RWPE2 (cell line): ENCODE measurements at regions not wholly inside any gene's neighbourhood (a gene's known extent, or its start where the extent isn't known, plus 50 kb on each side); places are given as distances from the start of the nearest gene placed in this dataset.
"Not testable (repeated sequence)": the region's sequence is repeated elsewhere in the genome, so short reads cannot be mapped to it uniquely, and the experiment has no call there.

Experiments
- ATAC-seq: fragments of 200-7000 bp; cut with Tn5 transposase; 3 replicates; pipeline ENCODE4 v1.9.1; 2021; ENCODE audit warnings: low read depth
- DNase-seq: peaks from one replicate; pipeline ENCODE4 v3.0.0-alpha.2; 2020; ENCODE audit warnings: low spot score
- H3K27ac ChIP-seq: fragments of 450-650 bp; 2 replicates; pipeline ENCODE4 v1.5.1; 2017; ENCODE audit warnings: mild to moderate bottlenecking; ENCODE audit not compliant: poor library complexity, severe bottlenecking
- H3K27me3 ChIP-seq: fragments of 250-450 bp; sonication (Bioruptor Pico); 2 replicates; pipeline ENCODE4 v1.5.1; 2021; ENCODE audit warnings: mild to moderate bottlenecking, moderate library complexity; ENCODE audit not compliant: insufficient read depth, poor library complexity, severe bottlenecking
- H3K36me3 ChIP-seq: fragments of 250-450 bp; sonication (Bioruptor Pico); 2 replicates; pipeline ENCODE4 v1.5.1; 2020; ENCODE audit warnings: low read depth, mild to moderate bottlenecking, moderate library complexity
- H3K4me1 ChIP-seq: fragments of 250-450 bp; sonication (Bioruptor Pico); 2 replicates; pipeline ENCODE4 v1.5.1; 2021; ENCODE audit warnings: mild to moderate bottlenecking, moderate library complexity; ENCODE audit not compliant: insufficient read depth, poor library complexity, severe bottlenecking
- H3K4me3 ChIP-seq: fragments of 250-450 bp; sonication (Bioruptor Pico); 2 replicates; pipeline ENCODE4 v1.5.1; 2021; ENCODE audit warnings: mild to moderate bottlenecking, moderate library complexity; ENCODE audit not compliant: severe bottlenecking
- H3K9me3 ChIP-seq: fragments of 250-450 bp; sonication (Bioruptor Pico); 2 replicates; pipeline ENCODE4 v1.5.1; 2021; ENCODE audit warnings: mild to moderate bottlenecking, moderate library complexity; ENCODE audit not compliant: severe bottlenecking
- CTCF ChIP-seq: fragments of 450-650 bp; IDR thresholded peaks from one replicate; pipeline ENCODE4 v1.5.1; 2017; ENCODE audit warnings: mild to moderate bottlenecking, moderate library complexity; ENCODE audit not compliant: poor library complexity, severe bottlenecking

DNA sequence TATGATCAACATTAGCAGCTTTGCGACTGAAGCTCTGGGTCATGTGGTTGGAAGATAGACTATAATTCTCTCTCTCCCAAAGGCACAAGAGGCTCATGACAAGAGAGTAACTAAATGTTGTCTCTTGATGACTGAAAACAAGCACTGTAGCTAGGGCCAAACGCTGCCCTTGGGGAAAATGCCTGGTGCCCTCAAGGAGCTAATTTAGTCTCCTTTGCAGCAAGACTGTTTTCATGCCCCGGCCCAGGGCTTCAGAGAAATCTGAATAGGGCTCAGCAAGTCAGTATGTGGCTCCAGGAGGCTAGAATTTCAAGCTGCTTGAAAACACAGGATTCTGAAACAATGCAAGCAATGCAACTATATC lies 411.9 kb downstream of the GPAT3 start:
- H3K27ac ChIP-seq = no peak overlapping the region
- H3K9me3 ChIP-seq = peaks cover 2% of the 10 kb centered on the region
- no peak overlapping the region for H3K4me3 ChIP-seq
- H3K4me1 ChIP-seq = no peaks in the 10 kb centered on the region
- no peak for TF ChIP-seq CTCF
- H3K36me3 ChIP-seq = no peaks in the 10 kb centered on the region
- DNase-seq (no peak), ATAC-seq (no peak)
- H3K27me3 ChIP-seq = no peaks in the 10 kb centered on the region

GRCh38 chr4:83947125-83947829 lies 411.4 kb downstream of the GPAT3 start:
- TF ChIP-seq CTCF = no peak
- Histone ChIP-seq H3K27ac (no peak overlapping the region), H3K27me3 (no peaks in the 10 kb centered on the region), H3K4me1 (no peaks in the 10 kb centered on the region), H3K36me3 (no peaks in the 10 kb centered on the region), H3K9me3 (peaks cover 2% of the 10 kb centered on the region), H3K4me3 (no peak overlapping the region)
- no peak for DNase-seq
- ATAC-seq = no peak

DNA sequence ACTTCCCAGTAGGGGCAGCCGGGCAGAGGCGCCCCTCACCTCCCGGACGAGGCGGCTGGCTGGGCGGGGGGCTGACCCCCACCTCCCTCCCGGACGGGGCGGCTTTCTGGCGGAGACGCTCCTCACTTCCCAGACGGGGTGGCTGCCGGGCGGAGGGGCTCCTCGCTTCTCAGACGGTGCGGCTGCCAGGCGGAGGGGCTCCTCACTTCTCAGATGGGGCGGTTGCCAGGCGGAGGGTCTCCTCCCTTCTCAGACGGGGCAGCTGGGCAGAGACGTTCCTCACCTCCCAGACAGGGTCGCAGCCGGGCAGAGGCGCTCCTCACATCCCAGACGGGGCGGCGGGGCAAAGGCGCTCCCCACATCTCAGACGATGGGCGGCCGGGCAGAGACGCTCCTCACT lies 407.8 kb downstream of the GPAT3 start:
- H3K4me1 ChIP-seq, H3K9me3 ChIP-seq, H3K4me3 ChIP-seq, ATAC-seq, H3K27ac ChIP-seq, H3K36me3 ChIP-seq, DNase-seq, H3K27me3 ChIP-seq: not testable (repeated sequence)

GRCh38 chr4:83932750-83933391 lies 397.0 kb downstream of the GPAT3 start:
- H3K27ac ChIP-seq = no peak overlapping the region
- ATAC-seq (no peak), DNase-seq (no peak)
- H3K36me3 ChIP-seq = no peaks in the 10 kb centered on the region
- no peaks in the 10 kb centered on the region for H3K4me1 ChIP-seq
- no peaks in the 10 kb centered on the region for H3K9me3 ChIP-seq
- H3K27me3 ChIP-seq = no peaks in the 10 kb centered on the region
- TF ChIP-seq CTCF = no peak
- no peak overlapping the region for H3K4me3 ChIP-seq

DNA sequence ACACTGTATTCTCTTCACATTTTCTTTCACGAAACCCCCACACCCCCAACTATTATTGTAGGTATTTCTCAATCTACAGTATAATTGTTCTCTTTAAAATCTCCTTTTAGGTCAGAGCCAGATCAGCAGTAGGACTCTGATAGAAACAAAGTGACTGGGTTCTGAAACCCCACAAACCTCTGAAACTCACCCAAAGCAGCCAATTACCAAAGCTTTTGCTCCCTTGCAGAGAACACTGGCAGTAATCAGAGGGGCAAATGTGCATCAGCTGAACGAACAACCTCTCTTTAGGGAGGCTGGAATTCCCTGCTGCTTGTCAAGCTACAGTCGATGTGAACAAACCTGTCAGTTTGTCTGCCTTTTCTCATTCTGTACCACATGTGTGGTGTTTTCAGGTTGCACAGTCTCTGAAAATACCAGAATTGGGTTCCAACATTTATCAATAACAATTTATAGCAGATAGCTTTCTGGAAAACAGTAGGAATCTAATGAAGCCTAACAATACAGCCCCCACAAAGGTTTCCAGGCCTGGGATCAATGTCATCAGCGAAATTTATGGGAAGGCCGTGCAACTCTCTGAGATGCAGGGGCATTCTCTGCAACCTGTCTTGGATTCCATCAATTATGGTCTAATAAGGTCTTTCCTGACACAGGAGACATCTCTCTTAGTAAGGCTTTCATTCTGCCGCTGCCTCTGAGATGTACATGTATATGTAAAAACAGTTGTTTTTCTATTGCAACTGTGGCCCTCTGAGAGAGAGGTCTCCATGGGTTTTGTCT lies 395.9 kb downstream of the GPAT3 start:
- Histone ChIP-seq H3K9me3 (no peaks in the 10 kb centered on the region), H3K36me3 (no peaks in the 10 kb centered on the region), H3K4me3 (no peak overlapping the region), H3K4me1 (no peaks in the 10 kb centered on the region), H3K27ac (no peak overlapping the region), H3K27me3 (no peaks in the 10 kb centered on the region)
- no peak for TF ChIP-seq CTCF
- DNase-seq = no peak
- ATAC-seq = no peak
